SK-N-SH (cell line): ENCODE measurements at regions not wholly inside any gene's neighbourhood (a gene's known extent, or its start where the extent isn't known, plus 50 kb on each side); places are given as distances from the start of the nearest gene placed in this dataset.

Experiments
- CTCF ChIA-PET: fragments of 300-600, 350-600 bp; formaldehyde crosslinking; extraction: SDS; loops from one replicate; lab custom pipeline; 2021; lab: Yijun Ruan, JAX
- POLR2A ChIA-PET: fragments of 350-600 bp; sonication (Branson Sonifier 250); formaldehyde crosslinking; extraction: SDS; loops from one replicate; lab custom pipeline; 2020; ENCODE audit warnings: antibody characterized with exemption, inconsistent platforms; lab: Yijun Ruan, JAX
- DNase-seq: peaks from one replicate; pipeline ENCODE4 v3.0.0; 2012
- H2AFZ ChIP-seq: fragments of 200-600 bp; sonication (generic); 2 replicates; pipeline ENCODE4 v1.8.1; 2016; ENCODE audit warnings: antibody characterized with exemption, mild to moderate bottlenecking, low read depth
- H3F3A ChIP-seq: fragments of 200-600 bp; sonication (generic); replicated peaks from 2 replicates; pipeline ENCODE3; 2016; ENCODE audit warnings: antibody characterized with exemption, mild to moderate bottlenecking; ENCODE audit not compliant: insufficient read depth
- H3K27ac ChIP-seq, 2 experiments: fragments of 200-500 bp in 1 of 2; fragments of 200-600 bp in 1 of 2; sonication (Bioruptor generic) in 1 of 2; sonication (generic), shearing (Covaris generic) in 1 of 2; 2 replicates each; pipeline versions ENCODE4 v1.5.1 to v1.6.1; 2014 to 2016; ENCODE audit warnings: low read depth in 2 of 2, inconsistent platforms in 1 of 2, low read length in 1 of 2, mild to moderate bottlenecking in 1 of 2, mixed read lengths in 1 of 2
- H3K27me3 ChIP-seq: fragments of 200-600 bp; sonication (generic), shearing (Covaris generic); 2 replicates; pipeline ENCODE4 v1.6.1; 2016; ENCODE audit warnings: mixed run types; ENCODE audit not compliant: insufficient read depth
- H3K36me3 ChIP-seq, 2 experiments: fragments of 200-500 bp in 1 of 2; fragments of 200-600 bp in 1 of 2; sonication (Bioruptor generic) in 1 of 2; sonication (generic) in 1 of 2; replicated peaks in 1 of 2; 2 replicates each; pipeline versions ENCODE3 to v1.5.1; 2014 to 2016; ENCODE audit warnings: low read length in 1 of 2, mild to moderate bottlenecking in 1 of 2; ENCODE audit not compliant: insufficient read depth in 2 of 2, control insufficient read depth in 1 of 2
- H3K4me1 ChIP-seq, 2 experiments: fragments of 200-500 bp in 1 of 2; fragments of 200-600 bp in 1 of 2; sonication (Bioruptor generic) in 1 of 2; sonication (generic), shearing (Covaris generic) in 1 of 2; 2 replicates each; pipeline versions ENCODE4 v1.5.1 to v1.6.1; 2014 to 2016; ENCODE audit warnings: low read depth in 1 of 2, low read length in 1 of 2, mixed run types in 1 of 2; ENCODE audit not compliant: insufficient read depth in 2 of 2, control insufficient read depth in 1 of 2
- H3K4me2 ChIP-seq: fragments of 200-600 bp; sonication (generic), shearing (Covaris generic); 2 replicates; pipeline ENCODE4 v1.6.1; 2017; ENCODE audit warnings: mixed run types
- H3K4me3 ChIP-seq, 2 experiments: fragments of 200-500 bp in 1 of 2; fragments of 200-600 bp in 1 of 2; sonication (Bioruptor generic) in 1 of 2; sonication (generic), shearing (Covaris generic) in 1 of 2; 2 replicates each; pipeline versions ENCODE4 v1.5.1 to v1.8.1; 2014 to 2016; ENCODE audit warnings: low read depth in 2 of 2, inconsistent platforms in 1 of 2, low read length in 1 of 2, mild to moderate bottlenecking in 1 of 2, mixed read lengths in 1 of 2, moderate library complexity in 1 of 2
- H3K79me2 ChIP-seq: fragments of 200-600 bp; sonication (generic); 2 replicates; pipeline ENCODE4 v1.8.1; 2017; ENCODE audit warnings: mild to moderate bottlenecking; ENCODE audit not compliant: insufficient read depth
- H3K9ac ChIP-seq: fragments of 200-600 bp; sonication (generic); 2 replicates; pipeline ENCODE4 v1.6.1; 2017; ENCODE audit warnings: mixed run types
- H3K9me2 ChIP-seq: fragments of 200-600 bp; sonication (generic); 2 replicates; pipeline ENCODE4 v1.6.1; 2017; ENCODE audit warnings: mixed run types
- H3K9me3 ChIP-seq: fragments of 200-600 bp; sonication (generic); 2 replicates; pipeline ENCODE4 v1.6.1; 2017; ENCODE audit warnings: mixed run types, mild to moderate bottlenecking, moderate library complexity
- H4K20me1 ChIP-seq: fragments of 200-600 bp; sonication (generic); 2 replicates; pipeline ENCODE4 v1.6.1; 2017; ENCODE audit warnings: mild to moderate bottlenecking, mixed run types; ENCODE audit not compliant: insufficient read depth
- CHD2 ChIP-seq: fragments of 150-350 bp; IDR thresholded peaks from 2 replicates; pipeline ENCODE4 v1.6.1; 2018; ENCODE audit warnings: low read length; ENCODE audit not compliant: partially characterized antibody
- CTCF ChIP-seq: fragments of 200-600 bp; sonication (generic); IDR thresholded peaks from 2 replicates; pipeline ENCODE4 v1.6.1; 2017; ENCODE audit warnings: antibody characterized with exemption, mild to moderate bottlenecking, moderate library complexity
- EZH2phosphoT487 ChIP-seq: fragments of 200-600 bp; sonication (generic); IDR thresholded peaks from 2 replicates; pipeline ENCODE4 v1.6.1; 2017; ENCODE audit warnings: low read depth, mixed run types, mild to moderate bottlenecking, antibody characterized with exemption, moderate library complexity, borderline replicate concordance
- FOXM1 ChIP-seq: IDR thresholded peaks from 2 replicates; pipeline ENCODE4 v1.4.0; 2012; ENCODE audit warnings: low read depth, mild to moderate bottlenecking
- GATA2 ChIP-seq: sonication (generic); formaldehyde crosslinking; IDR thresholded peaks from 2 replicates; pipeline ENCODE4 v1.5.0; 2020; ENCODE audit warnings: mild to moderate bottlenecking, missing genetic modification reagents
- IRF3 ChIP-seq: fragments of 150-350 bp; IDR thresholded peaks from 2 replicates; pipeline ENCODE4 v1.6.1; 2016; ENCODE audit warnings: mild to moderate bottlenecking, low read depth, low read length
- JUND ChIP-seq: IDR thresholded peaks from 2 replicates; pipeline ENCODE4 v1.4.0; 2012
- MAX ChIP-seq: IDR thresholded peaks from 2 replicates; pipeline ENCODE4 v1.4.0; 2012; ENCODE audit warnings: low read depth
- MEF2A ChIP-seq: IDR thresholded peaks from 2 replicates; pipeline ENCODE4 v1.4.0; 2012; ENCODE audit warnings: low read depth, borderline replicate concordance
- POLR2AphosphoS5 ChIP-seq: IDR thresholded peaks from 2 replicates; pipeline ENCODE4 v1.6.1; 2012; ENCODE audit warnings: low read depth, low read length
- RAD21 ChIP-seq: IDR thresholded peaks from 2 replicates; pipeline ENCODE4 v1.6.1; 2012; ENCODE audit warnings: mild to moderate bottlenecking, low read length
- RCOR1 ChIP-seq: fragments of 150-350 bp; IDR thresholded peaks from 2 replicates; pipeline ENCODE4 v1.6.1; 2017; ENCODE audit warnings: antibody characterized with exemption, low read length
- RXRA ChIP-seq: IDR thresholded peaks from 2 replicates; pipeline ENCODE4 v1.4.0; 2012; ENCODE audit warnings: low read depth, mild to moderate bottlenecking, borderline replicate concordance
- SIN3A ChIP-seq: IDR thresholded peaks from 2 replicates; pipeline ENCODE4 v1.6.1; 2012; ENCODE audit warnings: low read depth, mild to moderate bottlenecking, low read length, moderate library complexity, borderline replicate concordance
- TCF12 ChIP-seq: IDR thresholded peaks from 2 replicates; pipeline ENCODE4 v1.4.0; 2012
- TEAD4 ChIP-seq: IDR thresholded peaks from 2 replicates; pipeline ENCODE4 v1.4.0; 2012; ENCODE audit warnings: mild to moderate bottlenecking, borderline replicate concordance; ENCODE audit not compliant: insufficient read depth
- USF2 ChIP-seq: fragments of 150-350 bp; IDR thresholded peaks from 2 replicates; pipeline ENCODE4 v1.6.1; 2017; ENCODE audit warnings: antibody characterized with exemption, low read length, low read depth, borderline replicate concordance
- WGBS: methylation state at CpG from one replicate; pipeline ENCODE4 v1.1.6; 2017; ENCODE audit warnings: low lambda C conversion rate; 5-methylcytosine and 5-hydroxymethylcytosine counted together

- CTCF ChIA-PET: interaction anchor here (1.1 to 2.1 kb wide), 2 partner anchors 8 to 28 kb away, joined by 3 to 6 read pairs; no protein-coding TSS in a partner anchor
- Histone ChIP-seq H3K9me3 (no peaks in the 10 kb centered on the region), H3K79me2 (no peaks in the 10 kb centered on the region), H3K4me2 (no peak overlapping the region), H3K27ac (no peak overlapping the region), H3K4me3 (no peak overlapping the region), H4K20me1 (no peaks in the 10 kb centered on the region), H2AFZ (no peak overlapping the region), H3K4me1 (peaks cover 0 to 4% of the 10 kb centered on the region in 2 experiments; a peak in 1 of 4 replicates), H3F3A (no peaks in the 10 kb centered on the region), H3K9ac (no peak overlapping the region), H3K9me2 (no peaks in the 10 kb centered on the region), H3K36me3 (no peaks in the 10 kb centered on the region), H3K27me3 (no peaks in the 10 kb centered on the region)
- no peak for TF ChIP-seq GATA2 (CRISPR knock-in tag)
- TF ChIP-seq FOXM1: no peak
- TF ChIP-seq POLR2AphosphoS5: no peak
- no peak for TF ChIP-seq TEAD4
- TF ChIP-seq CHD2: no peak
- no peak for TF ChIP-seq RXRA
- no peak for TF ChIP-seq CTCF
- no peak for TF ChIP-seq EZH2phosphoT487
- TF ChIP-seq IRF3: no peak
- no peak for TF ChIP-seq JUND
- TF ChIP-seq MAX: no peak
- TF ChIP-seq RCOR1: no peak
- no peak for TF ChIP-seq USF2
- no peak for TF ChIP-seq MEF2A
- no peak for TF ChIP-seq RAD21
- TF ChIP-seq SIN3A: no peak
- TF ChIP-seq TCF12: no peak
- 57% methylated on average over 19 of the region's 25 CpGs for WGBS
- POLR2A ChIA-PET: no interaction called here
- DNase-seq: no peak
Observed at GRCh38 chr6:167707686-167708500, 118.8 kb upstream of the AFDN start.
